ENCODE measurements at regions not wholly inside any gene's neighbourhood (a gene's known extent, or its start where the extent isn't known, plus 50 kb on each side); places are given as distances from the start of the nearest gene placed in this dataset.
A peak's percentile ranks its signal among the peaks of the same experiment; 100 is the strongest.

- ChIA-PET POLR2A (ENCODE audit: low non-redundant PET) (no interaction called here), CTCF (no interaction called here)
- no peak for TF ChIP-seq CTCF (conservative IDR thresholded peaks at IDR 0.05; ENCODE audit: low read depth)
These were observed 2243.8 kb upstream of the C9orf72 start for GRCh38 chr9:29816954-29817703.

GRCh38 chr9:29822458-29822857, 2249.2 kb upstream of the C9orf72 start:
- DNase-seq (ENCODE audit: low spot score), result no peak
- CTCF ChIA-PET, result no interaction called here
- no peak for TF ChIP-seq CTCF (conservative IDR thresholded peaks at IDR 0.05; ENCODE audit: low read depth)
- H3K27ac ChIP-seq, result no peak overlapping the region
- POLR2A ChIA-PET (ENCODE audit: low non-redundant PET), result no interaction called here

More at GRCh38 chr9:29816954-29817703, 2243.8 kb upstream of the C9orf72 start:
- H3K27ac ChIP-seq, result no peak overlapping the region
- DNase-seq (ENCODE audit: low spot score), result no peak

GRCh38 chr9:29826421-29826820, 2253.1 kb upstream of the C9orf72 start:
- H3K27ac ChIP-seq, result no peak overlapping the region
- POLR2A ChIA-PET (ENCODE audit: low non-redundant PET), result no interaction called here
- TF ChIP-seq CTCF (conservative IDR thresholded peaks at IDR 0.05; ENCODE audit: low read depth), result no peak
- CTCF ChIA-PET, result no interaction called here
- no peak for DNase-seq (ENCODE audit: low spot score)

- no peak overlapping the region for H3K27ac ChIP-seq
- POLR2A ChIA-PET (ENCODE audit: low non-redundant PET), result no interaction called here
- TF ChIP-seq CTCF (conservative IDR thresholded peaks at IDR 0.05; ENCODE audit: low read depth), result peak; percentile 80
- DNase-seq (ENCODE audit: low spot score), result peak; percentile 28
- CTCF ChIA-PET, result no interaction called here
These were observed 2257.5 kb upstream of the C9orf72 start for GRCh38 chr9:29830821-29831220.

GRCh38 chr9:29838491-29839020, 2265.3 kb upstream of the C9orf72 start:
- POLR2A ChIA-PET (ENCODE audit: low non-redundant PET), result no interaction called here
- no peak for TF ChIP-seq CTCF (conservative IDR thresholded peaks at IDR 0.05; ENCODE audit: low read depth)
- H3K27ac ChIP-seq, result no peak overlapping the region
- DNase-seq (ENCODE audit: low spot score), result no peak
- CTCF ChIA-PET, result no interaction called here

GRCh38 chr9:29844251-29844650, 2271.0 kb upstream of the C9orf72 start:
- POLR2A ChIA-PET (ENCODE audit: low non-redundant PET), result no interaction called here
- no peak for TF ChIP-seq CTCF (conservative IDR thresholded peaks at IDR 0.05; ENCODE audit: low read depth)

More at GRCh38 chr9:29844251-29844650, 2271.0 kb upstream of the C9orf72 start:
- H3K27ac ChIP-seq, result no peak overlapping the region
- CTCF ChIA-PET, result no interaction called here
- no peak for DNase-seq (ENCODE audit: low spot score)

All from RWPE1 (cell line).